COLO668 (cell line): ENCODE measurements at regions not wholly inside any gene's neighbourhood (a gene's known extent, or its start where the extent isn't known, plus 50 kb on each side); places are given as distances from the start of the nearest gene placed in this dataset.

ENCODE experiments used
- DNase-seq: peaks from one replicate; lab custom pipeline; 2025; ENCODE audit not compliant: unreplicated experiment; lab: John Stamatoyannopoulos, UW

- DNase-seq, result no peak
Observed at GRCh38 chr1:18010945-18011344, 96.7 kb upstream of the IGSF21 start.

GRCh38 chr1:18011703-18012102 is 95.9 kb upstream of the IGSF21 start:
- DNase-seq, result no peak

- no peak for DNase-seq
Observed at GRCh38 chr1:18012686-18013085, 94.9 kb upstream of the IGSF21 start.

- DNase-seq, result no peak
Observed at GRCh38 chr1:18013216-18013615, 94.4 kb upstream of the IGSF21 start.

- DNase-seq, result no peak
Observed at GRCh38 chr1:18015719-18016118, 91.9 kb upstream of the IGSF21 start.

GRCh38 chr1:18018366-18018765 is 89.2 kb upstream of the IGSF21 start:
- DNase-seq, result no peak

GRCh38 chr1:18020021-18020817 is 87.4 kb upstream of the IGSF21 start:
- no peak for DNase-seq

- no peak for DNase-seq
Observed at GRCh38 chr1:18021242-18021641, 86.4 kb upstream of the IGSF21 start.

- no peak for DNase-seq
Observed at GRCh38 chr1:18032172-18032859, 75.3 kb upstream of the IGSF21 start.

- DNase-seq, result no peak
Observed at GRCh38 chr1:18035145-18035544, 72.5 kb upstream of the IGSF21 start.

- peak; percentile 27 for DNase-seq
Observed at GRCh38 chr1:18037651-18038050, 69.9 kb upstream of the IGSF21 start.

GRCh38 chr1:18038051-18038450 is 69.5 kb upstream of the IGSF21 start:
- no peak for DNase-seq

GRCh38 chr1:18039102-18039501 is 68.5 kb upstream of the IGSF21 start:
- DNase-seq, result no peak

GRCh38 chr1:18041102-18041501 is 66.5 kb upstream of the IGSF21 start:
- no peak for DNase-seq

GRCh38 chr1:18041685-18042355 is 65.8 kb upstream of the IGSF21 start:
- DNase-seq, result no peak

GRCh38 chr1:18043871-18044270 is 63.7 kb upstream of the IGSF21 start:
- no peak for DNase-seq

GRCh38 chr1:18045203-18045602 is 62.4 kb upstream of the IGSF21 start:
- no peak for DNase-seq

GRCh38 chr1:18045621-18046020 is 62.0 kb upstream of the IGSF21 start:
- DNase-seq, result no peak

- no peak for DNase-seq
Observed at GRCh38 chr1:18047122-18047521, 60.5 kb upstream of the IGSF21 start.

GRCh38 chr1:18049228-18049627 is 58.4 kb upstream of the IGSF21 start:
- DNase-seq, result no peak

- no peak for DNase-seq
Observed at GRCh38 chr1:18052671-18053070, 54.9 kb upstream of the IGSF21 start.

GRCh38 chr1:18055156-18055555 is 52.4 kb upstream of the IGSF21 start:
- DNase-seq, result no peak
